Spinal cord (tissue), 1 donor: ENCODE measurements at regions not wholly inside any gene's neighbourhood (a gene's known extent, or its start where the extent isn't known, plus 50 kb on each side); places are given as distances from the start of the nearest gene placed in this dataset. TPM values are rescaled to one million over a fixed set of nuclear protein-coding genes. Genes with fewer than 3 reads are reported as not detected.

Source experiments
- small RNA-seq: library from RNA; depleted of rRNA; stranded (forward); fragments of <200 nt; gene quantifications from one replicate; pipeline ENCODE3, GENCODE V24; 2014; ENCODE audit warnings: low replicate concordance

Small RNA genes lying in the stretch of these regions (small RNA-seq; reads per million reads assigned to genes)
- not detected for gene RN7SKP277
